ENCODE measurements at regions not wholly inside any gene's neighbourhood (a gene's known extent, or its start where the extent isn't known, plus 50 kb on each side); places are given as distances from the start of the nearest gene placed in this dataset.
A peak's percentile ranks its signal among the peaks of the same experiment; 100 is the strongest.
"Not testable (repeated sequence)": the region's sequence is repeated elsewhere in the genome, so short reads cannot be mapped to it uniquely, and the experiment has no call there.

DNA sequence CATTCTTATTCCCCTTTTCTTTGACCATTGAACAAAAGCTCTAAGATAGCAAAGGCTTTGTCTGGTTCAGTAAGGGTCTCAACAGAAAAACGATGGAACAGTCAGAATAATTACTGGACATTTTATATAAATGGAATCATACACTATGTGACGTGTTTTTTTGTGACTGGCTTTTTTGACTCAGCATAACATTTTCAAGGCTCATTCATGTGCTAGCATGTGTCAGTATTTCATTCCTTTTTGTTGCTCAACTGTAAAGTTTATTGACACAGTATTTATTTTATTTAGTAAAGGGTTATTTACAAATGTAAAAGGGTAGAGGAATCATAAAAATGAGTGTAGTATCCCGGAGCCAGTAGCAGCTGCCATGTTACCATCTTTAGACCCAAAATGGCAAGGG lies 226.2 kb downstream of the CDRT15L2 start:
- peaks cover 2% of the 10 kb centered on the region for H3K9me3 Mint-ChIP-seq
- H3K36me3 Mint-ChIP-seq (ENCODE audit: low read depth), result no peaks in the 10 kb centered on the region
- ChIA-PET CTCF (no interaction called here), POLR2A (interaction anchor here (0.7 kb wide), 1 partner anchor 159 kb away, joined by 3 read pairs; no protein-coding TSS in a partner anchor)
- TF ChIP-seq, protein P1, sequence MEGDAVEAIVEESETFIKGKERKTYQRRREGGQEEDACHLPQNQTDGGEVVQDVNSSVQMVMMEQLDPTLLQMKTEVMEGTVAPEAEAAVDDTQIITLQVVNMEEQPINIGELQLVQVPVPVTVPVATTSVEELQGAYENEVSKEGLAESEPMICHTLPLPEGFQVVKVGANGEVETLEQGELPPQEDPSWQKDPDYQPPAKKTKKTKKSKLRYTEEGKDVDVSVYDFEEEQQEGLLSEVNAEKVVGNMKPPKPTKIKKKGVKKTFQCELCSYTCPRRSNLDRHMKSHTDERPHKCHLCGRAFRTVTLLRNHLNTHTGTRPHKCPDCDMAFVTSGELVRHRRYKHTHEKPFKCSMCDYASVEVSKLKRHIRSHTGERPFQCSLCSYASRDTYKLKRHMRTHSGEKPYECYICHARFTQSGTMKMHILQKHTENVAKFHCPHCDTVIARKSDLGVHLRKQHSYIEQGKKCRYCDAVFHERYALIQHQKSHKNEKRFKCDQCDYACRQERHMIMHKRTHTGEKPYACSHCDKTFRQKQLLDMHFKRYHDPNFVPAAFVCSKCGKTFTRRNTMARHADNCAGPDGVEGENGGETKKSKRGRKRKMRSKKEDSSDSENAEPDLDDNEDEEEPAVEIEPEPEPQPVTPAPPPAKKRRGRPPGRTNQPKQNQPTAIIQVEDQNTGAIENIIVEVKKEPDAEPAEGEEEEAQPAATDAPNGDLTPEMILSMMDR (IDR thresholded peaks at IDR 0.05), result no peak
- H3K4me3 Mint-ChIP-seq, result no peak overlapping the region
- H3K27ac Mint-ChIP-seq, result no peak overlapping the region
- H3K4me1 Mint-ChIP-seq, result peaks cover 4% of the 10 kb centered on the region
- intact Hi-C loops (cut with micrococcal nuclease), result no loop called here
- DNase-seq, result no peak
- no peaks in the 10 kb centered on the region for H3K27me3 Mint-ChIP-seq
- ATAC-seq (ENCODE audit: low read depth), result no peak

- H3K4me3 Mint-ChIP-seq; intact Hi-C loops (cut with micrococcal nuclease); H3K27ac Mint-ChIP-seq; POLR2A ChIA-PET; CTCF ChIA-PET; DNase-seq; ATAC-seq (ENCODE audit: low read depth); H3K36me3 Mint-ChIP-seq (ENCODE audit: low read depth); H3K27me3 Mint-ChIP-seq; H3K9me3 Mint-ChIP-seq; H3K4me1 Mint-ChIP-seq: not testable (repeated sequence)
These were observed 228.0 kb downstream of the CDRT15L2 start for GRCh38 chr17:20807566-20807965.

DNA sequence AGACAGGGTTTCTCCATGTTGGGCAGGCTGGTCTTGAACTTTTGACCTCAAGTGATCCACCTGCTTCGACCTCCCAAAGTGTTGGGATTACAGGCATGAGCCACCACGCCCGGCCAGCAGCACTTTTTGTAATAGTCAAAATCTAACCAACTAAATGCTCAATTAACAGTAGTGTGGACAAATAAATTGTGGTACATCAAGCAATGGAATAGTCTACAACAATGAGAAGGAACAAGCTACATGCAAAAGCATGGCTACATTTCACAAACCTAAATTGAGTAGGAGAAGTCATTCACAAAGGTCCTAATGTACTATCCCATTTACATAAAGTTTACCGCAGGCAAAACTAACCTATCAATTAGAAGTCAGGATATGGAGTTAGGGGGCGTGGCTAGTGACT lies 227.4 kb downstream of the USP22 start:
- H3K27ac Mint-ChIP-seq; H3K4me3 Mint-ChIP-seq; POLR2A ChIA-PET; H3K9me3 Mint-ChIP-seq; ATAC-seq (ENCODE audit: low read depth); intact Hi-C loops (cut with micrococcal nuclease); CTCF ChIA-PET; H3K4me1 Mint-ChIP-seq; H3K36me3 Mint-ChIP-seq (ENCODE audit: low read depth); DNase-seq; H3K27me3 Mint-ChIP-seq: not testable (repeated sequence)

DNA sequence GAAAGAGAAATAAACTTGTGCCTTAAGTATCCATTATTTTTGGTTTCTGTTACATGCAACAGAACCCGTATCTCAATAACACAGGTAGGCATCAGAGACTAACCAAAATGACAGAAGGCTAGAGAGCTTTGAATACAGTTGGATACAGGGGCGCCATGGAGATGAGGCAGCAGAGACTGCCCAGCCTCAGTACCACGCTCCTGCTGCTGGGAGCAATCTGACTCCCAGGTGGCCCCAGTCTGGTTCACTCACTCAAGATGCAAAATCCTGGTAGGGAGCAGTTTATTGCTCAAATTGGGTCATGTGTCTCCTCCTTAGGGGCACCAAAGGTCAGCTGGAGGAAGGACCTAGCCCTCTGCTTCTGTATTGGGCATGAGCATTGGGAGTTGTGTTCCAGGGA lies 218.9 kb downstream of the USP22 start:
- ChIA-PET POLR2A (no interaction called here), CTCF (no interaction called here)
- Mint-ChIP-seq H3K4me1 (no peaks in the 10 kb centered on the region), H3K27ac (no peak overlapping the region), H3K9me3 (no peaks in the 10 kb centered on the region), H3K36me3 (ENCODE audit: low read depth) (no peaks in the 10 kb centered on the region), H3K27me3 (peaks cover 3% of the 10 kb centered on the region), H3K4me3 (no peak overlapping the region)
- DNase-seq, result no peak
- TF ChIP-seq, protein P1 (IDR thresholded peaks at IDR 0.05), result no peak
- ATAC-seq (ENCODE audit: low read depth), result no peak
- intact Hi-C loops (cut with micrococcal nuclease), result no loop called here

- Mint-ChIP-seq H3K36me3 (ENCODE audit: low read depth) (no peaks in the 10 kb centered on the region), H3K27ac (no peak overlapping the region), H3K4me3 (no peak overlapping the region), H3K9me3 (no peaks in the 10 kb centered on the region), H3K4me1 (no peaks in the 10 kb centered on the region), H3K27me3 (peaks cover 3% of the 10 kb centered on the region)
- DNase-seq, result no peak
- ATAC-seq (ENCODE audit: low read depth), result no peak
- TF ChIP-seq, protein P1 (IDR thresholded peaks at IDR 0.05), result no peak
- ChIA-PET CTCF (no interaction called here), POLR2A (no interaction called here)
- intact Hi-C loops (cut with micrococcal nuclease), result no loop called here
These were observed 217.3 kb downstream of the USP22 start for GRCh38 chr17:20825539-20825938.

GRCh38 chr17:20840453-20840852 lies 202.4 kb downstream of the USP22 start:
- H3K9me3 Mint-ChIP-seq; H3K36me3 Mint-ChIP-seq (ENCODE audit: low read depth); CTCF ChIA-PET; DNase-seq; H3K4me1 Mint-ChIP-seq; H3K27me3 Mint-ChIP-seq; ATAC-seq (ENCODE audit: low read depth): not testable (repeated sequence)
- intact Hi-C loops (cut with micrococcal nuclease), result loop anchor here (10.0 kb wide), 3 partner anchors 196 to 846 kb away; no protein-coding TSS in a partner anchor
- H3K27ac Mint-ChIP-seq, result peak overlapping the region; percentile 21
- peak overlapping the region; percentile 72 for H3K4me3 Mint-ChIP-seq
- POLR2A ChIA-PET, result interaction anchor here (0.7 kb wide), 1 partner anchor 440 kb away, joined by 6 read pairs; no protein-coding TSS in a partner anchor

GRCh38 chr17:20840987-20841865 lies 201.6 kb downstream of the USP22 start:
- Mint-ChIP-seq H3K4me3 (peak overlapping the region; percentile 75), H3K27ac (peak overlapping the region; percentile 30)
- POLR2A ChIA-PET; H3K27me3 Mint-ChIP-seq; H3K4me1 Mint-ChIP-seq; H3K9me3 Mint-ChIP-seq; H3K36me3 Mint-ChIP-seq (ENCODE audit: low read depth); CTCF ChIA-PET: not testable (repeated sequence)
- intact Hi-C loops (cut with micrococcal nuclease), result loop anchor here (10.0 kb wide), 3 partner anchors 196 to 846 kb away; no protein-coding TSS in a partner anchor
- ATAC-seq (ENCODE audit: low read depth) (peak; percentile 22), DNase-seq (peak; percentile 42)

- DNase-seq; H3K36me3 Mint-ChIP-seq (ENCODE audit: low read depth); ATAC-seq (ENCODE audit: low read depth); H3K4me1 Mint-ChIP-seq; H3K4me3 Mint-ChIP-seq; H3K9me3 Mint-ChIP-seq; POLR2A ChIA-PET; CTCF ChIA-PET; H3K27me3 Mint-ChIP-seq; H3K27ac Mint-ChIP-seq: not testable (repeated sequence)
- intact Hi-C loops (cut with micrococcal nuclease), result loop anchor here (10.0 kb wide), 3 partner anchors 197 to 847 kb away; no protein-coding TSS in a partner anchor
These were observed 200.8 kb downstream of the USP22 start for GRCh38 chr17:20842012-20842411.

GRCh38 chr17:20843261-20843660 lies 199.6 kb downstream of the USP22 start:
- POLR2A ChIA-PET; ATAC-seq (ENCODE audit: low read depth); H3K27me3 Mint-ChIP-seq; H3K4me1 Mint-ChIP-seq; DNase-seq; CTCF ChIA-PET; H3K27ac Mint-ChIP-seq; H3K36me3 Mint-ChIP-seq (ENCODE audit: low read depth); H3K9me3 Mint-ChIP-seq; H3K4me3 Mint-ChIP-seq: not testable (repeated sequence)
- intact Hi-C loops (cut with micrococcal nuclease), result loop anchor here (10.0 kb wide), 3 partner anchors 198 to 848 kb away; no protein-coding TSS in a partner anchor

Data from activated B cell treated with CpG ODN at 0.5 μM for 24 hours (primary cell).